Neuronal stem cell (in vitro differentiated cells): ENCODE measurements at regions not wholly inside any gene's neighbourhood (a gene's known extent, or its start where the extent isn't known, plus 50 kb on each side); places are given as distances from the start of the nearest gene placed in this dataset.

Source experiments
- DNase-seq: peaks from one replicate; pipeline ENCODE4 v3.0.0-alpha.2; 2013; ENCODE audit warnings: low spot score
- H2AFZ ChIP-seq: one replicate; pipeline ENCODE4 v1.6.1; 2013; ENCODE audit warnings: mild to moderate bottlenecking, low read length, inconsistent platforms
- H2AK5ac ChIP-seq: 2 replicates; pipeline ENCODE4 v1.6.1; 2013; ENCODE audit warnings: low read depth, mild to moderate bottlenecking, inconsistent platforms, low read length, moderate library complexity, mixed read lengths
- H2BK120ac ChIP-seq: 2 replicates; pipeline ENCODE4 v1.6.1; 2013; ENCODE audit warnings: low read depth, mild to moderate bottlenecking, inconsistent platforms, low read length, moderate library complexity, mixed read lengths
- H2BK12ac ChIP-seq: one replicate; pipeline ENCODE4 v1.6.1; 2013; ENCODE audit warnings: low read length, inconsistent platforms
- H2BK15ac ChIP-seq: 2 replicates; pipeline ENCODE4 v1.6.1; 2013; ENCODE audit warnings: mild to moderate bottlenecking, low read length, inconsistent platforms, mixed read lengths
- H2BK5ac ChIP-seq: one replicate; pipeline ENCODE4 v1.6.1; 2013; ENCODE audit warnings: inconsistent platforms, mild to moderate bottlenecking, low read length, moderate library complexity
- H3K14ac ChIP-seq: one replicate; pipeline ENCODE4 v1.6.1; 2013; ENCODE audit warnings: low read length, inconsistent platforms
- H3K18ac ChIP-seq: 2 replicates; pipeline ENCODE4 v1.6.1; 2013; ENCODE audit warnings: low read length, inconsistent platforms
- H3K23ac ChIP-seq: 2 replicates; pipeline ENCODE4 v1.6.1; 2013; ENCODE audit warnings: low read depth, mild to moderate bottlenecking, mixed read lengths, low read length, inconsistent platforms; ENCODE audit not compliant: poor library complexity
- H3K27ac ChIP-seq: replicated peaks from 3 replicates; pipeline ENCODE4 v1.5.1; 2013; ENCODE audit warnings: low read length, inconsistent platforms
- H3K27me3 ChIP-seq, 3 experiments: 2 replicates each; pipeline ENCODE4 v1.6.1; 2013; ENCODE audit warnings: low read length in 3 of 3, mild to moderate bottlenecking in 2 of 3, inconsistent platforms in 1 of 3, low read depth in 1 of 3, mixed read lengths in 1 of 3, moderate library complexity in 1 of 3; ENCODE audit not compliant: control insufficient read depth in 3 of 3, insufficient read depth in 3 of 3
- H3K36me3 ChIP-seq, 2 donors: replicated peaks in 1 of 2; 2 replicates each; pipeline ENCODE4 v1.6.1; 2013; ENCODE audit warnings: low read length in 2 of 2; ENCODE audit not compliant: control insufficient read depth in 2 of 2, insufficient read depth in 2 of 2
- H3K4ac ChIP-seq: 2 replicates; pipeline ENCODE4 v1.6.1; 2013; ENCODE audit warnings: inconsistent platforms, mild to moderate bottlenecking, low read length, moderate library complexity
- H3K4me1 ChIP-seq, 2 donors: 1 replicate in 1 of 2; 2 replicates in 1 of 2; pipeline ENCODE4 v1.6.1; 2013; ENCODE audit warnings: low read length in 2 of 2, low read depth in 1 of 2; ENCODE audit not compliant: control insufficient read depth in 2 of 2, insufficient read depth in 1 of 2
- H3K4me2 ChIP-seq: one replicate; pipeline ENCODE4 v1.6.1; 2013; ENCODE audit warnings: mild to moderate bottlenecking, low read length, inconsistent platforms; ENCODE audit not compliant: insufficient read depth, poor library complexity, severe bottlenecking
- H3K4me3 ChIP-seq, 2 donors: 2 replicates each; pipeline ENCODE4 v1.5.1; 2013; ENCODE audit warnings: low read length in 2 of 2, mild to moderate bottlenecking in 2 of 2, inconsistent platforms in 1 of 2, moderate library complexity in 1 of 2
- H3K79me1 ChIP-seq: one replicate; pipeline ENCODE4 v1.6.1; 2013; ENCODE audit warnings: low read depth, mild to moderate bottlenecking, inconsistent platforms, low read length, moderate library complexity
- H3K9ac ChIP-seq: one replicate; pipeline ENCODE4 v1.6.1; 2013; ENCODE audit warnings: mild to moderate bottlenecking, low read depth, low read length, inconsistent platforms; ENCODE audit not compliant: poor library complexity
- H3K9me3 ChIP-seq, 2 donors: replicated peaks in 1 of 2; 2 replicates each; pipeline versions ENCODE3 to v1.6.1; 2013; ENCODE audit warnings: low read length in 2 of 2, mild to moderate bottlenecking in 2 of 2, inconsistent platforms in 1 of 2, low read depth in 1 of 2, mixed read lengths in 1 of 2, moderate library complexity in 1 of 2; ENCODE audit not compliant: control insufficient read depth in 2 of 2, insufficient read depth in 1 of 2
- H4K8ac ChIP-seq: one replicate; pipeline ENCODE4 v1.6.1; 2013; ENCODE audit warnings: low read depth, mild to moderate bottlenecking, inconsistent platforms, low read length, moderate library complexity
- H4K91ac ChIP-seq: one replicate; pipeline ENCODE4 v1.6.1; 2013; ENCODE audit warnings: low read length, low read depth, mild to moderate bottlenecking, inconsistent platforms; ENCODE audit not compliant: poor library complexity
- WGBS, 2 donors: extraction: QIAGEN DNeasy Blood & Tissue Kit; methylation state at CpG; one replicate each; pipeline ENCODE4 v1.1.7; 2013; ENCODE audit warnings: missing lambda C conversion rate in 2 of 2, mixed read lengths in 1 of 2; ENCODE audit not compliant: insufficient read length in 2 of 2, insufficient replicate concordance in 1 of 2; ENCODE audit errors: extremely low coverage in 2 of 2; 5-methylcytosine and 5-hydroxymethylcytosine counted together

DNA sequence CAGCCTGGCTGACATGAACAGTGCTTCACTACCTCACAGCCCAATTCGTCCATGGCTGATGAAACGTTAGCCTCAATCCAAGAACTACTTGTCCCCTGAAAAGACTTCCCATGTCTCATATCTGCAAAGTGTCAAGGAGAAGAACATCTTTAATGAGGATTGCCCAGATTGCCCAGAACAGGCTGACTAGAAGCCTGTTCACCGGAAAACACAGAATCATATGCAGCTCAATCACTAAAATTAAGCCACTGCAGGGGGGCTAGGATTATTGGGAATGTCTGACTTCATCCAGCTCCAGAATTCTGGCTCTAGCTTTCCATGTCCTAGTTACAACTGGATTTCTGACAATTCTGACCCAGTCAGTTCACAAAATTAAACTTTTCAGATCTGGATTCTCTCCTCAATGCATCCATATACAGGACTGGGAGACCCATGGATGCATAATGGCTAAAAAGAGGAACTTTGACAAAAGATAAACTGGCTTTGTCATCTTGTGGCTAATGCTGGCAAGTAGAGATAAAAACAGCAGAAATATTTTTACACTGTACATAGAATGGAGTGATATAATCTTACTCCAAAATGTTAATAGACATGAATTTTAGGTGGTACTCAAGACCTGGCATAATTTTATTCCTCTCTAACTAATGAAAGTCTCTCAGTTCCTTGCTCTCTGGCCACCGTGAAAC, 467.0 kb upstream of the POT1 start:
- Histone ChIP-seq H2BK15ac (no peak overlapping the region), H3K27ac (no peak overlapping the region), H2AK5ac (no peak overlapping the region), H3K4me1 (no peaks in the 10 kb centered on the region), H2BK5ac (no peak overlapping the region), H2BK120ac (no peak overlapping the region), H2AFZ (no peak overlapping the region), H3K9me3 (no peaks in the 10 kb centered on the region), H4K8ac (no peak overlapping the region), H3K27me3 (no peaks in the 10 kb centered on the region), H3K18ac (no peak overlapping the region), H3K4ac (no peak overlapping the region), H2BK12ac (no peak overlapping the region), H3K4me2 (no peak overlapping the region), H3K4me3 (no peak overlapping the region), H3K23ac (no peak overlapping the region), H4K91ac (no peak overlapping the region), H3K36me3 (no peaks in the 10 kb centered on the region), H3K79me1 (no peaks in the 10 kb centered on the region), H3K9ac (no peak overlapping the region), H3K14ac (no peak overlapping the region)
- DNase-seq: no peak
- WGBS, 2 donors: no CpG with 5 or more reads among the region's 4 CpGs

DNA sequence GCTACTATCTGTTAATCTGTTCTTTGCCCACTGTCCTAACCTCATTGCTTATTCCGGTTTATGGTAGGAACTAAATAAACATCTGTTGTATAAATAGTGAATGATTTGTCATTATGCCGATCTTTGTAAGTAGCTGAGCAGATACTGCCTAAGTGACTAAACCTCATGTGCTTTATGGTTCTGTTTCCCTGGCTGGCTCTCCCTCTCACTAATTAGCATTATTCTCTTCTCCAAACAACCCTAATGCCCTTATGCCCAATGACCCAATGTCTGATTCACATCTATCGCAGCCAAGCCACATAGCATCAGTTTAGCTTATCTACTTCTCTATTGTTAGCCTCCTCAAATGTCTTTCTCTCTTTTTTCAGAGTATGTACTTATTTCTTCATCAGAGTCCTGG, 462.3 kb upstream of the POT1 start:
- Histone ChIP-seq H2BK15ac (no peak overlapping the region), H3K4me3 (no peak overlapping the region), H2BK12ac (no peak overlapping the region), H3K27ac (no peak overlapping the region), H3K4ac (no peak overlapping the region), H4K91ac (no peak overlapping the region), H2BK120ac (no peak overlapping the region), H2AK5ac (no peak overlapping the region), H3K23ac (no peak overlapping the region), H3K4me1 (no peaks in the 10 kb centered on the region), H3K9me3 (no peaks in the 10 kb centered on the region), H2AFZ (no peak overlapping the region), H3K36me3 (no peaks in the 10 kb centered on the region), H2BK5ac (no peak overlapping the region), H3K79me1 (no peaks in the 10 kb centered on the region), H3K14ac (no peak overlapping the region), H3K18ac (no peak overlapping the region), H3K9ac (no peak overlapping the region), H4K8ac (no peak overlapping the region), H3K27me3 (no peaks in the 10 kb centered on the region), H3K4me2 (no peak overlapping the region)
- DNase-seq: no peak
- no CpG with 5 or more reads among the region's 3 CpGs for WGBS, 2 donors

DNA sequence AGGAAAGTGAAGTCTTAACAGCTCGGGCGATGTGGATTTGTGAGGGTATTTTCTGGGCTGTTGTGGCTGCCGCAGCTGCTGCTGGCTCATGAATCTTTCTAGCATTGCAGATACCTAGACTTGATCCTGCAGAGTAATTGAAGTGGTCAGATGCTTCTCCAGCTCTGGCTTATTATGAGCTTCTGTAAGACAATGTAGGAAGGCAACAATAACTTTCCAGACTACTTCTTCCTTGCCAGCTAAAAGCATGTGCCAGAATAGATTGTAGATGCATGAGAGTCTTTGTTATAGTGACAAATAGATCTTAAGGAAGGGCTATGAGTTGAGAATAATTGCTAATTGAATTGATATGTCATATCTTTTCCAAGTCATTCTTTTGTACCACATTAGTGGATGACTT, 461.4 kb upstream of the POT1 start:
- Histone ChIP-seq H3K27me3 (no peaks in the 10 kb centered on the region), H4K91ac (no peak overlapping the region), H3K4ac (no peak overlapping the region), H3K27ac (no peak overlapping the region), H2AFZ (no peak overlapping the region), H3K14ac (no peak overlapping the region), H3K18ac (no peak overlapping the region), H3K9ac (no peak overlapping the region), H2BK12ac (no peak overlapping the region), H3K9me3 (no peaks in the 10 kb centered on the region), H2AK5ac (no peak overlapping the region), H3K4me1 (no peaks in the 10 kb centered on the region), H3K4me3 (no peak overlapping the region), H3K4me2 (no peak overlapping the region), H3K36me3 (no peaks in the 10 kb centered on the region), H3K23ac (no peak overlapping the region), H2BK120ac (no peak overlapping the region), H2BK15ac (no peak overlapping the region), H4K8ac (no peak overlapping the region), H2BK5ac (no peak overlapping the region), H3K79me1 (no peaks in the 10 kb centered on the region)
- no peak for DNase-seq
- WGBS, 2 donors: no CpG with 5 or more reads among the region's 3 CpGs

DNA sequence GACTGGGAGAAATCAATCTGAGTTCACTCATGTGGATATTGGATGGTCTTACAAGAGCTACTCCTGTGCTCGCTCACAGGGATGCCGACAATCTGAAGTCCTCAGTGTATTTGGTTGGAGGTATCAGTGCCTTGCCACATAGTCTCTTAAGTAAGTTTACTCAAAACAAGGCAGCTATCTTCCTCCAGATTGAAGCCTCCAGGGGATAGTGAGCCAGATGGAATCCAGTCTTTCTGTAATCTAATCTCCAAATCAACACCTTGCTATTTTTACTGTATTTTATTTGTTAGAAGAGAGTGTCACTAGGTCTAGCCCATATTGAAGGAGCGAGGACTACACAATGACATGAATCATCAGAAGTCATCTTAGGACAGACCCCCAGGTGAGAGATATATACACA, 456.6 kb upstream of the POT1 start:
- Histone ChIP-seq H3K79me1 (no peaks in the 10 kb centered on the region), H3K9ac (no peak overlapping the region), H3K9me3 (no peaks in the 10 kb centered on the region), H3K18ac (no peak overlapping the region), H2BK120ac (no peak overlapping the region), H3K4me1 (no peaks in the 10 kb centered on the region), H2BK15ac (no peak overlapping the region), H3K14ac (no peak overlapping the region), H3K36me3 (no peaks in the 10 kb centered on the region), H2BK12ac (no peak overlapping the region), H3K27ac (no peak overlapping the region), H3K4me2 (no peak overlapping the region), H2AFZ (no peak overlapping the region), H2BK5ac (no peak overlapping the region), H3K27me3 (no peaks in the 10 kb centered on the region), H2AK5ac (no peak overlapping the region), H3K23ac (no peak overlapping the region), H3K4ac (no peak overlapping the region), H3K4me3 (no peak overlapping the region), H4K91ac (no peak overlapping the region), H4K8ac (no peak overlapping the region)
- WGBS, 2 donors: no CpG with 5 or more reads among the region's 3 CpGs
- no peak for DNase-seq
